GM21786 (cell line): ENCODE measurements at regions not wholly inside any gene's neighbourhood (a gene's known extent, or its start where the extent isn't known, plus 50 kb on each side); places are given as distances from the start of the nearest gene placed in this dataset.

ENCODE experiments used
- ATAC-seq: cut with Tn5 transposase; IDR thresholded peaks from one replicate; pipeline ENCODE4 v1.9.1; 2021; ENCODE audit not compliant: unreplicated experiment

DNA sequence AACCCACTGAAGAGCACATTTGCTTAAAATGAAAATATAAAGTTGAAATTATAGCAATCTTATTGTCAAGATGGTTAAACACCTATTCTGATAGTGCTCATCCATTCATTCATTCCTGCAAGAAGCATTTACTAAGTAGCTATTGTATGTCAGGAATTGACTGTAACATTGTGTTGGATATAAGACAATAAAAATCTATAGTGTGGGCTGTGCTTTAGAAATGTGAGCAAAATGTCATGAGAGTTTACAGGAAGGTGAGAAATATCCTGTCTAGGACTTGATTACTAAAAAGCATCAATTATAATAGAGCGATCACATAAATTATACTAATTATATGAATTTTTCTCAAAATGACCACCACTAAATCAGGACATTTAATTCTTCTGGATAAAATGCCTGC, 123.0 kb downstream of the HAO1 start:
- ATAC-seq: no peak

DNA sequence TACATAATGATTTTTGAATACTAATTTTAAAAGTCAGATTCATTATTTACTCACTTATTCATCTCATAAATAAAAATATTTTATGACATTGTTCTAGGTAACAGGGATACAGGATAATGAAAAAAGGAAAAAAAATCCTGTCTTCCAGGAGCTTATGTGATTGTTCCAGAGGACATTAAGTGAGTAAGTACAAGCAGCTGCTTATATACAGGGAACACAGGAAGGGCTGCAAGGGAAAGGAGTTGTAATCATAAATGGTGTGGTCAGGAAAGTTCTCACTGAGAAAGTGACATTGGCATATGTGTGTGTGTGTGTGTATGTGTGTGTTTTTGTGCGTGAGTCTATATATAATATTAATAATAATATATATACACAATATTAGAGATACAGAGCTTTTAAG, 121.8 kb downstream of the HAO1 start:
- ATAC-seq: no peak

DNA sequence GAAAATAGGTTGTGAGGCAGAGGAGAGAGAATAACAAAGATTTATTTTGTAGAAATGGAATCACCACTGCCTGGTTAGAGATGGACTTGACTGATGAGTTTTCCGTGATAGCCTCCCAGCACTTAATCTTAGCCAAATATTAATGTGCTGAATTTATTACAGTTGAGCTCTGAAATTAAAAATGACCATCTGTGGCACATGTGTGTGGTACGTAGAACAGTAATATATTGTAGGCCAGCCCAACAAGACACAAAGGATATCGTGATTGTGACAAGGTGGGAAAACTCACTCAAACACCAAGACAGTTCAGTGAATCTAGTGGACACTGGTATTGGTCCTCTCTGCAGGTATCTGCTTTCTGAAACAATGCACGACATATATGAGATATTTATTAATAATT, 119.4 kb downstream of the HAO1 start:
- ATAC-seq: no peak

DNA sequence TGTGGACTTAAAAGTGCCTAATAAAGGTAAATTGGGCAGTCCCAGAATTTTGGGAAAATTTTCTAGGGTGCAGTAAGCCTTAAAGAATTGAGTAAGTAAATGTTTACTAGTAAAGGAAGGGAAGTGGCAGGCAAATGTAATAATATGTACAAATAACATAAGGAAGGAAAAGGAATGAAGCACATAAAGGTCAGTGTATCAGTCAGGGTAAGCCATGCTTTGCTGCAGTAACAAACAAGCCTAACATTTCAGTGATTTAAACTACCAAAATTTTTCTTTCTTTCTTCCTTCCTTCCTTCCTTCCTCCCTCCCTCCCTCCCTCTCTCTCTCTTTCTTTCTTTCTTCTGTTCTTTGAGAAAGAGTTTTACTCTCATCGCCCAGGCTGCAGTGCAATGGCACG, 117.5 kb downstream of the HAO1 start:
- ATAC-seq: no peak

DNA sequence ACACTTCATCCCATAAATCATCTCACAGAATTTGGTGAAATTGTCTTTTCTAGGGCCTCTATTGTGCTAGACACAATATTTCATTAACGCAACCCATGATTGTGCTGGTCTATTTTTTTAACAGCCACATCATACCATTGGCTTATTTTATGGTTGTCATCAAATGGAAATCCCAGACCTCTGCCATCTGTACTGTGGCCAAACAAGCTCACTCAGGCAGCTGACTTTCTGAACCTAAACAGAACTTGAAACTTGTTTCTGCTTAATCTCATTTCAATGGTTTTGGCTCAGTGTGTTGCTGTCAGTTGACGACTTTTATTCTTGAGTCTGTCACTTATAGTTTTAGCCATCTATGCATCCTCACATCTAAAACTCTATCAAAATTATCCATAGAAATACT, 111.8 kb downstream of the HAO1 start:
- no peak for ATAC-seq

DNA sequence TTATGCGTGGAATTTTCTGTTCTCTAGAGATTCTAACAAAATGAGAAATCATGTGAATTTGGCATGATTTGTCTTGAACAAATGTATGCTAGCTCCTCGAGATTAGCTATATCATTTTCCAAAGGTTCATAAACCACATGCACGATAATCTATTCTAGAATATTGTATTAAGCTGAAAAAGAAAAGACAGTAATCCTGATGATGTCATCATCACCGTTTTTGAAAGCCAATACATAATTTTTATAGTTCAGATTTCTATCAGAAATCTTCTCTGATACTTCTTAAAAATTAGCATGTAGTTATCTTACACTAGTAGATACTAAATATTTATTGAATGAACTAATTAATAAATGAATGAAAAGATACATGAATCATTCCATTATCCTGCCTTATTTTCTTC, 111.2 kb downstream of the HAO1 start:
- ATAC-seq: no peak

DNA sequence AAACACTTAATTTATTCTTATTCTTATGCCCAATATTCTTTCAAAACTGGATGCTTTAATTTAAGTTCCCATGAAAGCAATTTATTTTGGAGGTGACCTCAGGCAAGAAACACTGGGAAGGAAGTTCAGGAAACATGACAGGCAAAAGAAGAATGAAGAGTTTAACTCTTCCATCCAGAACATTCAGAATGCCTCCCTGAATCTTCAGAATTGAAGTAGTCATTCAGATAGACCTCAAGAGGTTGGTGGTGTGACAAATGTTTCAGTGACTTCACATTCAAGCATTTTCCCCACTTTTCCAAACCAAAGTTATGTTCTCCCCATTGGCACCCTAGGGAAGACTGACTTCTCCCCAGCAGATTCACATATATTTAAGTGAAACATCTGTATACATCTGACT, 110.5 kb downstream of the HAO1 start:
- ATAC-seq: no peak
